Activated CD4-positive, alpha-beta T cell treated with anti-CD3 and anti-CD28 coated beads, Interleukin-2, Interleukin-6, amounts not matched to agents 100 ng/mL and 50 ng/mL, durations not matched to agents 16 hours and 8 hours (primary cell): ENCODE measurements at regions not wholly inside any gene's neighbourhood (a gene's known extent, or its start where the extent isn't known, plus 50 kb on each side); places are given as distances from the start of the nearest gene placed in this dataset.

Source experiments
- DNase-seq: peaks from one replicate; pipeline ENCODE4 v3.0.0-alpha.2; 2020

- no peak for DNase-seq
Measured at GRCh38 chr12:126752021-126752420, 1514.9 kb upstream of the TMEM132C start.

GRCh38 chr12:126757326-126757725 is 1509.6 kb upstream of the TMEM132C start:
- no peak for DNase-seq

- DNase-seq, result no peak
Measured at GRCh38 chr12:126760092-126760491, 1506.9 kb upstream of the TMEM132C start.

GRCh38 chr12:126761420-126761819 is 1505.5 kb upstream of the TMEM132C start:
- no peak for DNase-seq

- no peak for DNase-seq
Measured at GRCh38 chr12:126762150-126762549, 1504.8 kb upstream of the TMEM132C start.

GRCh38 chr12:126763359-126763758 is 1503.6 kb upstream of the TMEM132C start:
- no peak for DNase-seq

GRCh38 chr12:126767334-126767733 is 1499.6 kb upstream of the TMEM132C start:
- no peak for DNase-seq

- DNase-seq, result peak; percentile 55
Measured at GRCh38 chr12:126768517-126768916, 1498.5 kb upstream of the TMEM132C start.

GRCh38 chr12:126770188-126770587 is 1496.8 kb upstream of the TMEM132C start:
- no peak for DNase-seq

GRCh38 chr12:126772171-126772864 is 1494.7 kb upstream of the TMEM132C start:
- DNase-seq, result peak; percentile 85

GRCh38 chr12:126773012-126773411 is 1494.0 kb upstream of the TMEM132C start:
- DNase-seq, result no peak

GRCh38 chr12:126773491-126773890 is 1493.5 kb upstream of the TMEM132C start:
- DNase-seq, result no peak

GRCh38 chr12:126776026-126776655 is 1490.8 kb upstream of the TMEM132C start:
- no peak for DNase-seq

GRCh38 chr12:126780343-126780742 is 1486.6 kb upstream of the TMEM132C start:
- DNase-seq, result no peak

GRCh38 chr12:126781593-126781992 is 1485.4 kb upstream of the TMEM132C start:
- no peak for DNase-seq

- no peak for DNase-seq
Measured at GRCh38 chr12:126782083-126782482, 1484.9 kb upstream of the TMEM132C start.

GRCh38 chr12:126784328-126784921 is 1482.5 kb upstream of the TMEM132C start:
- peak; percentile 35 for DNase-seq

GRCh38 chr12:126789963-126790362 is 1477.0 kb upstream of the TMEM132C start:
- DNase-seq, result no peak

- no peak for DNase-seq
Measured at GRCh38 chr12:126791122-126791521, 1475.8 kb upstream of the TMEM132C start.

- DNase-seq, result no peak
Measured at GRCh38 chr12:126792411-126792810, 1474.6 kb upstream of the TMEM132C start.

- DNase-seq, result no peak
Measured at GRCh38 chr12:126797525-126797924, 1469.4 kb upstream of the TMEM132C start.

- DNase-seq, result no peak
Measured at GRCh38 chr12:126798449-126798848, 1468.5 kb upstream of the TMEM132C start.

GRCh38 chr12:126807312-126807865 is 1459.6 kb upstream of the TMEM132C start:
- DNase-seq, result no peak

GRCh38 chr12:126811391-126811790 is 1455.6 kb upstream of the TMEM132C start:
- no peak for DNase-seq
